CD8-positive, alpha-beta memory T cell (primary cell): ENCODE measurements at regions not wholly inside any gene's neighbourhood (a gene's known extent, or its start where the extent isn't known, plus 50 kb on each side); places are given as distances from the start of the nearest gene placed in this dataset.

Experiments used
- CTCF ChIA-PET: fragments of 350-600 bp; sonication (Branson Sonifier 250); formaldehyde crosslinking; loops from one replicate; lab custom pipeline; 2021; ENCODE audit warnings: antibody characterized with exemption; lab: Charles Lee
- POLR2A ChIA-PET: fragments of 350-600 bp; sonication (Branson Sonifier 250); formaldehyde crosslinking; loops from one replicate; lab custom pipeline; 2021; ENCODE audit warnings: antibody characterized with exemption; lab: Charles Lee
- DNase-seq, 5 donors: peaks; one replicate each; pipeline versions ENCODE4 v3.0.0 to v3.0.0-alpha.2; 2020 to 2022; ENCODE audit warnings: mixed read lengths in 1 of 5
- H3K27ac ChIP-seq: one replicate; pipeline ENCODE4 v1.7.0; 2013; ENCODE audit warnings: low read depth, mild to moderate bottlenecking, low read length, moderate library complexity
- H3K27me3 ChIP-seq: 2 replicates; pipeline ENCODE4 v1.7.0; 2013; ENCODE audit warnings: low read length, mild to moderate bottlenecking; ENCODE audit not compliant: insufficient read depth, poor library complexity, severe bottlenecking
- H3K36me3 ChIP-seq: 2 replicates; pipeline ENCODE4 v1.7.0; 2013; ENCODE audit warnings: mild to moderate bottlenecking, low read length, moderate library complexity; ENCODE audit not compliant: insufficient read depth
- H3K4me1 ChIP-seq: 2 replicates; pipeline ENCODE4 v1.7.0; 2013; ENCODE audit warnings: mild to moderate bottlenecking, low read length, moderate library complexity; ENCODE audit not compliant: insufficient read depth
- H3K4me3 ChIP-seq: 2 replicates; pipeline ENCODE4 v1.7.0; 2013; ENCODE audit warnings: mild to moderate bottlenecking, low read length
- H3K9me3 ChIP-seq: 2 replicates; pipeline ENCODE4 v1.7.0; 2013; ENCODE audit warnings: mild to moderate bottlenecking, low read length
- H3K27ac Mint-ChIP-seq, 8 donors: one replicate each; pipeline ENCODE4 v1.8.0; 2020 to 2021; ENCODE audit warnings: mixed read lengths in 8 of 8, mild to moderate bottlenecking in 6 of 8, inconsistent platforms in 3 of 8, moderate library complexity in 3 of 8
- H3K27me3 Mint-ChIP-seq, 2 donors: one replicate each; pipeline ENCODE4 v1.8.0; 2020 to 2021; ENCODE audit warnings: mixed read lengths in 2 of 2, mild to moderate bottlenecking in 1 of 2, moderate library complexity in 1 of 2
- H3K36me3 Mint-ChIP-seq, 3 donors: one replicate each; pipeline ENCODE4 v1.8.0; 2020 to 2021; ENCODE audit warnings: mixed read lengths in 3 of 3, inconsistent platforms in 1 of 3, mild to moderate bottlenecking in 1 of 3
- H3K4me1 Mint-ChIP-seq, 3 donors: one replicate each; pipeline ENCODE4 v1.8.0; 2020 to 2021; ENCODE audit warnings: mixed read lengths in 3 of 3, inconsistent platforms in 1 of 3, mild to moderate bottlenecking in 1 of 3
- H3K4me3 Mint-ChIP-seq, 7 donors: one replicate each; pipeline ENCODE4 v1.8.0; 2020 to 2021; ENCODE audit warnings: mixed read lengths in 7 of 7, mild to moderate bottlenecking in 6 of 7, moderate library complexity in 4 of 7, inconsistent platforms in 2 of 7
- H3K9me3 Mint-ChIP-seq, 5 donors: one replicate each; pipeline ENCODE4 v1.8.0; 2020 to 2022; ENCODE audit warnings: mixed read lengths in 5 of 5, mild to moderate bottlenecking in 3 of 5, moderate library complexity in 2 of 5, inconsistent platforms in 1 of 5

DNA sequence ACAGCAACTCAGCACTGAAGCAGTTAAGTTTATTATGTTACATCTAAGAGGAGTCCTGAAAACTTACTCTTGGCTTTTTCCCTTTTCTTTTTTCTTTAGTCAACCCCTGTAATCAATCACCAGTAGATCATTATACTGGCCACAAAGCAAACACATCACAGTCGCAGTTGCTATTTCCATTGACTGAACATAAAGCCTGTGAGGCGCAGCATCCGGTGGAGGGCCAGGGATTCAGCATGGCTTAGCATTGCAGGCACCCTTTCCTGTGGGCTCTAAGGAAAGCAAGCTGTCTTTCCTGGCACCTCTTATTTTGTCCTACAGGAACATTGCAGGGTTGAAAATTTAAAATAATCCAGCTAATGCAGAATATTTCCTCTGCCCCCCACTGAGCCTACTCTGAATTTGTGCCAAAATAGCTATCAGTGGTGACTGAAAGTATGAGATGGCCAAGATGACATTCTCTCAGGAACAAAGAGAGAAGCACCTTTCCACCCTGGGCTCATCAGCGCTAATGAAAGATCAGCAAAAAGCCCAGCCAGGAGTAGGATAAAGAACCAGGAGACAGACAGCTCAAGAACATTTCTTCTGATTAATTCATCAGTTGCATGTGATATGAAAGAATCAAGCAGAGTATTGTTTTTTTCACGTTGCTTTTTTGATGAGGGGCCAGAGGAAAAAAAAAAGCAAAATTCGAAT is 85.3 kb upstream of the SULT1C3 start:
- Histone ChIP-seq H3K9me3 (no peaks in the 10 kb centered on the region), H3K27ac (no peak overlapping the region), H3K4me1 (no peaks in the 10 kb centered on the region), H3K36me3 (no peaks in the 10 kb centered on the region), H3K4me3 (no peak overlapping the region), H3K27me3 (no peaks in the 10 kb centered on the region)
- no peak for DNase-seq
- H3K4me3 Mint-ChIP-seq = no peak overlapping the region
- H3K9me3 Mint-ChIP-seq = no peaks in the 10 kb centered on the region
- ChIA-PET POLR2A (no interaction called here), CTCF (no interaction called here)
- H3K4me1 Mint-ChIP-seq = no peaks in the 10 kb centered on the region
- H3K27ac Mint-ChIP-seq = peak overlapping the region in 1 of 8 donors; percentile 56
- peaks cover 3% of the 10 kb centered on the region in 2 donors for H3K27me3 Mint-ChIP-seq
- H3K36me3 Mint-ChIP-seq = peaks cover 0 to 2% (median 0%) of the 10 kb centered on the region in 3 donors

DNA sequence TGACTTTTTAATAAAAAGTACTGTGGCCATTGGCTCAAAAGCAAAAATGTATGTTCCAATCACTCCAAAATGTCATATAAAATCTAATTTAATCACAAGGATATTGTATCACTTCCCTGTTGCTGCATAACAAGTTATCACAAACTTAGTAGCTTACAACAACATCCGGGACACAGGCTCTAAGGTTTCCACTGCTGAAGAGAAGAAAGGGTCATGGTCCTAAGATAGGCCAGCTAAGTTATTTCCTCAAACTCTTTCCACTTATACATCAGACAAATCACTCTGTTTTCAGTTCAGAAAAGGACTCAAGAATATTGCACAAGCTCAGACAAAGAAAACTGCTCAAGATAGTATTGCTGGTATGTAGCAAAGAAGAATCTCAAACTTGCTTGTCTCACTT is 78.5 kb upstream of the SULT1C3 start:
- Histone ChIP-seq H3K27ac (no peak overlapping the region), H3K4me3 (no peak overlapping the region), H3K9me3 (no peaks in the 10 kb centered on the region), H3K36me3 (no peaks in the 10 kb centered on the region), H3K27me3 (no peaks in the 10 kb centered on the region), H3K4me1 (no peaks in the 10 kb centered on the region)
- no peak for DNase-seq
- peaks cover 0 to 3% (median 0%) of the 10 kb centered on the region in 5 donors for H3K9me3 Mint-ChIP-seq
- ChIA-PET CTCF (no interaction called here), POLR2A (no interaction called here)
- no peaks in the 10 kb centered on the region for H3K4me1 Mint-ChIP-seq
- H3K4me3 Mint-ChIP-seq = no peak overlapping the region
- H3K27me3 Mint-ChIP-seq = peaks cover 0 to 2% of the 10 kb centered on the region in 2 donors
- no peaks in the 10 kb centered on the region for H3K36me3 Mint-ChIP-seq
- H3K27ac Mint-ChIP-seq = no peak overlapping the region

GRCh38 chr2:108164318-108164717 is 75.5 kb upstream of the SULT1C3 start:
- CTCF ChIA-PET = no interaction called here

DNA sequence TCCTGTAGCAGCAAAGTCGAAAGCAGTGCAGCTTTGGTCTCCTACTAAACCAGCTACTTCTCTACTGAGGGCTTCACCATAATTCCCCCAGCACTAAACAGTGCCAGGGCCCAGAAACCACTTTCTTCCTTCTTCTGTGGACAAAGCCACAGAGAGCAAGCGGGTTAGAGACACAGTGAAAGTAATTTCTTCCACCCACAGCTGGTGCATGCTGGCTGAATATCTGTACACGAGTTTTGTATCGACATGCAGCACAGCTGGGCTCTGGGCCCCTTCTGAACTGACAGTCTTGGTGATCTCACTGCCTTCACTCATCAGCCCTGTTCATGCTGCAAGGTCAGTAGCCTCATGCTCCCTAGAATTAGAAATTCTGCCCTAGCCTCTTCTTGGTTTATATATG is 74.0 kb upstream of the SULT1C3 start:
- no peaks in the 10 kb centered on the region for H3K9me3 ChIP-seq
- no peaks in the 10 kb centered on the region for H3K36me3 ChIP-seq
- H3K4me1 Mint-ChIP-seq = no peaks in the 10 kb centered on the region
- ChIA-PET POLR2A (no interaction called here), CTCF (no interaction called here)
- H3K4me3 Mint-ChIP-seq = no peak overlapping the region
- no peak for DNase-seq
- no peaks in the 10 kb centered on the region for H3K27me3 ChIP-seq
- no peaks in the 10 kb centered on the region for H3K36me3 Mint-ChIP-seq
- no peak overlapping the region for H3K27ac Mint-ChIP-seq
- no peaks in the 10 kb centered on the region for H3K4me1 ChIP-seq
- peaks cover 2 to 3% of the 10 kb centered on the region in 2 donors for H3K27me3 Mint-ChIP-seq
- no peak overlapping the region for H3K4me3 ChIP-seq
- H3K27ac ChIP-seq = no peak overlapping the region
- H3K9me3 Mint-ChIP-seq = no peaks in the 10 kb centered on the region

More at GRCh38 chr2:108164318-108164717, 75.5 kb upstream of the SULT1C3 start:
- POLR2A ChIA-PET = no interaction called here
- H3K27ac ChIP-seq = no peak overlapping the region
- no peaks in the 10 kb centered on the region for H3K4me1 ChIP-seq
- H3K27me3 ChIP-seq = no peaks in the 10 kb centered on the region
- H3K27ac Mint-ChIP-seq = no peak overlapping the region
- no peaks in the 10 kb centered on the region for H3K36me3 Mint-ChIP-seq
- H3K9me3 ChIP-seq = no peaks in the 10 kb centered on the region
- H3K36me3 ChIP-seq = no peaks in the 10 kb centered on the region
- DNase-seq = no peak
- H3K9me3 Mint-ChIP-seq = peaks cover 0 to 3% (median 0%) of the 10 kb centered on the region in 5 donors
- H3K27me3 Mint-ChIP-seq = peaks cover 2 to 3% of the 10 kb centered on the region in 2 donors
- no peak overlapping the region for H3K4me3 Mint-ChIP-seq
- H3K4me1 Mint-ChIP-seq = no peaks in the 10 kb centered on the region
- no peak overlapping the region for H3K4me3 ChIP-seq

DNA sequence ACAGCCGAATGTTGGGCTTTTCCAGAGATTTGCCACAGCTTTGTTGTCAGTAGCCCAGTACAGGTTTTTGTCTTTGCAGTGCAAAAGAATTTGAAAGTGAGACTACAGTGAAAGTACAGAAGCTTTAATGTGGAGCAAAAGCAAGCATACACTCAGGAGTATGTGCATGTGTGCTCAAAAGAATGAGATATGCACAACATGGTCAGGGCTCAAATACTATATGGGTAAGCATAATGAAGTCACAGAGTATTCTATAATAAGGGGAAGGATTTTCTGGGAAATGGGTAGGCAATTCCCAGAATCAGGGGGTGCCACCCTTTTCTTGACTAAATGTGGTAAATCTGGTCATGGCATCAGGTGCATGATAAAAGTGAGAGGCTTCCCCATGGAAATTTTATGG is 72.1 kb upstream of the SULT1C3 start:
- Histone ChIP-seq H3K4me1 (no peaks in the 10 kb centered on the region), H3K36me3 (no peaks in the 10 kb centered on the region), H3K4me3 (no peak overlapping the region), H3K27ac (no peak overlapping the region), H3K27me3 (no peaks in the 10 kb centered on the region), H3K9me3 (no peaks in the 10 kb centered on the region)
- Mint-ChIP-seq H3K4me3 (no peak overlapping the region), H3K27ac (no peak overlapping the region), H3K4me1 (no peaks in the 10 kb centered on the region), H3K36me3 (no peaks in the 10 kb centered on the region), H3K9me3 (no peaks in the 10 kb centered on the region), H3K27me3 (peaks cover 2 to 3% of the 10 kb centered on the region in 2 donors)
- CTCF ChIA-PET = no interaction called here
- POLR2A ChIA-PET = no interaction called here
- no peak for DNase-seq

- Histone ChIP-seq H3K36me3 (no peaks in the 10 kb centered on the region), H3K4me1 (no peaks in the 10 kb centered on the region), H3K27ac (no peak overlapping the region), H3K27me3 (no peaks in the 10 kb centered on the region), H3K9me3 (no peaks in the 10 kb centered on the region), H3K4me3 (no peak overlapping the region)
- Mint-ChIP-seq H3K9me3 (no peaks in the 10 kb centered on the region), H3K4me3 (no peak overlapping the region), H3K27me3 (peaks cover 2 to 3% of the 10 kb centered on the region in 2 donors), H3K36me3 (no peaks in the 10 kb centered on the region), H3K27ac (peak overlapping the region in 1 of 8 donors; percentile 48), H3K4me1 (no peaks in the 10 kb centered on the region)
- DNase-seq = no peak
- ChIA-PET CTCF (no interaction called here), POLR2A (no interaction called here)
Measured at GRCh38 chr2:108169982-108170625, 69.7 kb upstream of the SULT1C3 start.

- CTCF ChIA-PET = no interaction called here
- H3K9me3 Mint-ChIP-seq = no peaks in the 10 kb centered on the region
Measured at GRCh38 chr2:108171657-108172056, 68.1 kb upstream of the SULT1C3 start.

DNA sequence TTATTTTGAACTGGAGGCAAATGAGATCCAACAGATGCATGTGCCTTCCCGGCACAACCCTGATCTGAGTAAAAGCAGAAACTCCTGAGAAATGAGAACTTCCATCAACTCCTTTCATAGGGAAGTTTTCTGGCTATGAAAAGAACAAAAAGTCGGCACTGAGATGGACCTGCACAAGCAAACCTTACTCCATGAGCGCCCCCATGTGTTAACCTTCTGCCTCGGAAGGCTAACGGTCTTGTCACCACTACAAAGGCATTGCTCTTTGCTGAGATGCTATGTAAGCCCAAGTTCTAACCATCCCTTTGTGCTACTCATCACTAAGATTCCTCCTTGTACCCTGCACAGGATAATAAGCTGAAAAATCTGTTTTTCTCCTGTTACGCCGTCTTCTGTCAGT is 57.3 kb upstream of the SULT1C3 start:
- no peak overlapping the region for H3K27ac ChIP-seq
- H3K27me3 ChIP-seq = no peaks in the 10 kb centered on the region
- Mint-ChIP-seq H3K4me3 (no peak overlapping the region), H3K27ac (no peak overlapping the region), H3K27me3 (peaks cover 4 to 10% of the 10 kb centered on the region in 2 donors), H3K4me1 (no peaks in the 10 kb centered on the region), H3K9me3 (no peaks in the 10 kb centered on the region), H3K36me3 (no peaks in the 10 kb centered on the region)
- H3K4me3 ChIP-seq = no peak overlapping the region
- no peaks in the 10 kb centered on the region for H3K36me3 ChIP-seq
- no peak for DNase-seq
- no peaks in the 10 kb centered on the region for H3K4me1 ChIP-seq
- CTCF ChIA-PET = no interaction called here
- H3K9me3 ChIP-seq = no peaks in the 10 kb centered on the region
- POLR2A ChIA-PET = no interaction called here

More at GRCh38 chr2:108171657-108172056, 68.1 kb upstream of the SULT1C3 start:
- Mint-ChIP-seq H3K27ac (no peak overlapping the region), H3K4me3 (no peak overlapping the region), H3K27me3 (peaks cover 2 to 3% of the 10 kb centered on the region in 2 donors), H3K36me3 (no peaks in the 10 kb centered on the region), H3K4me1 (no peaks in the 10 kb centered on the region)
- H3K9me3 ChIP-seq = no peaks in the 10 kb centered on the region
- H3K36me3 ChIP-seq = no peaks in the 10 kb centered on the region
- no peaks in the 10 kb centered on the region for H3K4me1 ChIP-seq
- no peak for DNase-seq
- no peaks in the 10 kb centered on the region for H3K27me3 ChIP-seq
- POLR2A ChIA-PET = no interaction called here
- no peak overlapping the region for H3K27ac ChIP-seq
- H3K4me3 ChIP-seq = no peak overlapping the region
